Stimulated activated effector memory CD8-positive, alpha-beta T cell treated with anti-CD3 and anti-CD28 coated beads, Interleukin-12 subunit alpha, Interleukin-12 subunit beta, amount 100 ng/mL, for 72 hours (primary cell): ENCODE measurements at regions not wholly inside any gene's neighbourhood (a gene's known extent, or its start where the extent isn't known, plus 50 kb on each side); places are given as distances from the start of the nearest gene placed in this dataset.

Experiments
- ATAC-seq: fragments of 150-1000 bp; cut with Tn5 transposase; 2 replicates; pipeline ENCODE4 v1.10.0; 2021
- DNase-seq, 2 donors: peaks; one replicate each; pipeline ENCODE4 v3.0.0; 2021 to 2022; ENCODE audit warnings: low spot score in 2 of 2
- H3K27ac Mint-ChIP-seq: one replicate; pipeline ENCODE4 v1.8.0; 2022; ENCODE audit warnings: mild to moderate bottlenecking, mixed read lengths
- H3K36me3 Mint-ChIP-seq: one replicate; pipeline ENCODE4 v1.8.0; 2022; ENCODE audit warnings: mild to moderate bottlenecking, mixed read lengths
- H3K4me1 Mint-ChIP-seq: one replicate; pipeline ENCODE4 v1.8.0; 2022; ENCODE audit warnings: mixed read lengths
- H3K4me3 Mint-ChIP-seq: one replicate; pipeline ENCODE4 v1.8.0; 2022; ENCODE audit warnings: mild to moderate bottlenecking, mixed read lengths
- H3K9me3 Mint-ChIP-seq: one replicate; pipeline ENCODE4 v1.8.0; 2022; ENCODE audit warnings: mixed read lengths

DNA sequence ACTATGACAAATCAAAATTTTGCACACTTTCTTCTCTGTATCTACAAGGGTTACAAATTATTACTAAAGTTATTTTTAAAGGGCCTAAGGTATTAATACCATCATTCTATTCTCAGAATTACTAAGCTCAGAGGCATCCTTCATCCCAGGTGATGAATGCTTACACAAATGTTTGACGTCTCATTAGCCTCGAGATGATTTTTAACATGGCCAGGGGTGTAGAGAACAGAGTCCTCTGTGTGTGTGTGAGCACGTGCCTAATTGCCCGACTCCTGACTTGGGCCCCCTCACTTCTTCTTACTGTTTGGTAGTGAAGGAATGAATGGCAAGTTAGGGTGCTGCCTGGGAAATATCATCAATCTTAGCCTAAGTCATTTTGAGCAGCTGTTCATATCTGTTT lies 221.1 kb downstream of the ENC1 start:
- ATAC-seq (no peak), DNase-seq (no peak)
- Mint-ChIP-seq H3K27ac (no peak overlapping the region), H3K36me3 (no peaks in the 10 kb centered on the region), H3K9me3 (peaks cover 2% of the 10 kb centered on the region), H3K4me3 (no peak overlapping the region), H3K4me1 (no peaks in the 10 kb centered on the region)

DNA sequence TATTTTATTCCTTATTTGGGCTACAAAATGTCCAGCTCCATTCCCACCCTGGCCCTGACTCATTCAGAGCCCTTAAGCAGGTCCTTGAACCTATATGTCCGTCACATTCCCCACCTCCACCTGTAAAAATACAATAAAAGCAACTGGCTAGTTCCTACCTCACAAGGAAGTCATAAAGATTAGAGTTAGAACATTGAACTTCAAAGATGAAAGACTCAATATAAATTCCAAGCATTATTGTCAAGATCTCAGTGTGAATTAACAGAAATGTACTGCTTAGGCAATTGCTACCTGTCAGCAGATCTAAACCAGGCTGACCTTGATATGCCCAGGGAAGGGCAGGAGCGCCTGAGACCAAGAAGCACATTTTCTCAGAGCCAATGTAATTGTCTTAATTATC lies 221.8 kb downstream of the ENC1 start:
- no peaks in the 10 kb centered on the region for H3K36me3 Mint-ChIP-seq
- no peak overlapping the region for H3K4me3 Mint-ChIP-seq
- no peak for ATAC-seq
- DNase-seq = no peak
- no peaks in the 10 kb centered on the region for H3K4me1 Mint-ChIP-seq
- peaks cover 2% of the 10 kb centered on the region for H3K9me3 Mint-ChIP-seq
- no peak overlapping the region for H3K27ac Mint-ChIP-seq

DNA sequence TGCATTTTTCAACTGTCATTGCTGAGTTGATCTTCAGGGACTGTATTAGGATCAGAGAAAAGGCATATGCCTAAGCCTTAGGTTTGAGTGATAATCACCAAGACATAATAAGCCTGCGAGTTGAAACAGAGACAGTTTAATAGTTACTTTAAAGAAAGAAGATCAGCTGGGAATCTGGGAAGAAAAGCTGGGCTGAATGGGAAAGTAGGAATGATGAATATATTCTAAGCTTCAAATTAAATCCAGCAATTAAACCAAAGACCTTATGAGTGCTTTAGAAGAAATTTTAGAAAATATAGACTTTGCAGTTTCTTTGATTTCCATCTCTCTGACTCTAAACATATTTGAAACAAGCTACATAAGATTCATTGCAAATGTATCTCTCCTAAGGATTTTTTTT lies 222.3 kb downstream of the ENC1 start:
- ATAC-seq (no peak), DNase-seq (no peak)
- H3K4me3 Mint-ChIP-seq = no peak overlapping the region
- H3K9me3 Mint-ChIP-seq = peaks cover 2% of the 10 kb centered on the region
- H3K4me1 Mint-ChIP-seq = no peaks in the 10 kb centered on the region
- H3K27ac Mint-ChIP-seq = no peak overlapping the region
- H3K36me3 Mint-ChIP-seq = no peaks in the 10 kb centered on the region

DNA sequence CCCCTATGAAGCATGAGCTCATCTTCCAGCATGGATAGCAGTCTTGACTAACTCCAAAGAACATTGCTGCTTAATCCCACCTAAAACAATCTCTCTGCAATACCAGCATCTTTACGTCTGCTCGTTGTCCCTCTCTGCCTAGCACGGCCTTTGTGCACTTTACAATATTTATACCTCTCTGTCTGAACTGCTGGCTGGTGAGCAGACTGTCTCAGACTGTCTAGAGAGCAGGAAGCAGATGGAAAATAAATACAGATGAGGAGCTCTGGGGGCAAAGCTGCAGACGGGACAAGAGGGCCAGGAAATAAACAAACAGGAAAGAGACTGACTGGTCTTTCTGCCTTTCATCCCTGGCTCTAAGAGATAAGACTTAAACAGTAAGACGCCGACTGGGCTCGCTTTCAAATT lies 224.8 kb downstream of the ENC1 start:
- Mint-ChIP-seq H3K4me1 (no peaks in the 10 kb centered on the region), H3K4me3 (no peak overlapping the region), H3K9me3 (no peaks in the 10 kb centered on the region), H3K36me3 (no peaks in the 10 kb centered on the region), H3K27ac (no peak overlapping the region)
- ATAC-seq (no peak), DNase-seq (no peak)

DNA sequence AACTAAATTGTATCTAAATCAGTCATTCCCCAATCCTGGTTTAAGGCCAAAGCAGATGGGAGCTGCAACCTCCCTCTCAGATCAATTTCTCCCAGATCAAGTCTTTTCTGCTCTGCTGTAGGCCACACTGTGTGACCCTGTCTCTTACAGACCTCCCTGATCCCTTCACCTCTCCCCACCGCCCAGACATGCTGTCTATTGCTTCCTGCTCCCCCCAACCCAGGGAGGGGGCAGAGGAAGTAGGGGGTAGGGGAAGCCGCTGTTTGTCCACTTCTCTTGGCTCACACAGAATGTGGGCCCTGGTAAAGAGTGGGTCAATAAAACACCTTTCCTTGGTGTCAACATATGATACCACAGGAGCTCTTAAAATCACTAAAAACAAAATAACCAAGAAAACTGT lies 226.3 kb downstream of the ENC1 start:
- H3K36me3 Mint-ChIP-seq = no peaks in the 10 kb centered on the region
- no peaks in the 10 kb centered on the region for H3K9me3 Mint-ChIP-seq
- no peak for DNase-seq
- no peaks in the 10 kb centered on the region for H3K4me1 Mint-ChIP-seq
- no peak overlapping the region for H3K27ac Mint-ChIP-seq
- ATAC-seq = no peak
- H3K4me3 Mint-ChIP-seq = no peak overlapping the region

DNA sequence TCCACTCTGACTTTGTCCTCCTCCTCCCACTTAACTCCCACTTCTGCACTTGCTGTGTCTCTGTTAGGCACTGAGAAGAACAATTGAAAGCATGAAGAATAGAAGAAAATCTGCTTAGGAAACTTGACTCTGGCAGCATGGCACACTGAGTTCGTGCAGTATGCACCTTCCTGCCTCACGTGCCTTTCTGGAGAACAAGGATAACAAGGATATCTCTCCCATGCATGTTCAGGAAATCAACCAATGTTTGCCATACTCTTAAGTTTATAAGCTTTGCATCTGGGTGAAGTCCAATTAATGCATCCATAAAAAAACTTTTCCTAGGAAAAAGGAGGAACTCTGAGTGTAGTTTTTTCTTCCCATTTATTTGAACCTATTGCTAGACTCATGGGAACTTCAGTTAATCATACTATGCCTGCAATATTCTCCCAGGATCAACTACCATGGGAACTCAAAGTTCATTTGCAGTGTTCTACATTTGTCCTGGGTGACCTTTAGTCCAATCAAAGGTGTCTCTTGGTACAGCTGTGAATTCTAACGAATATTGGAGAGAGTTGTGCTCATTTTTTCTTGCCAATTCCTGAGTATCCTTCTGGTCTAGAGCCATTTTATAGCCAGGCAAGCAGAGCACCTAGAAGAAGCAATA lies 227.0 kb downstream of the ENC1 start:
- Mint-ChIP-seq H3K4me1 (no peaks in the 10 kb centered on the region), H3K27ac (no peak overlapping the region), H3K36me3 (no peaks in the 10 kb centered on the region), H3K9me3 (no peaks in the 10 kb centered on the region), H3K4me3 (no peak overlapping the region)
- ATAC-seq = no peak
- no peak for DNase-seq

DNA sequence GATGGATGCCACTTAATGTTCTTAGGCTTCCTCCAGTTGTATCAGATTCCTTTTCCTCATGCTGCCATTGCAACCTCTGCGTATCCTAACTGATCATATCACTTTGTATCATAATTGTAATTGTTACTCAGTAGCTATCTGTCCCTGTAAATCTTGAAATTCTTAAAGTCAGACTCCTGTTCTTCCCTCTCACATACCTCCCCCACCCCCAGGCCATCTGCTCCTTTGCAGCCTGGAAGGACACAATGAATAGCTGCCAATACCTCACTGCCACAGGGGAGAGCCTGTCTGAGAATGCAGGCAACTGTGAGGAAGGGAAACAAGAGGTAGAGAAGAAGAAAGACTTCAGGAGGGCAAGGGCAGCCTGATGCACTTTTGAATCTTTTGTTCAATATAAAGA lies 228.5 kb downstream of the ENC1 start:
- H3K27ac Mint-ChIP-seq = no peak overlapping the region
- ATAC-seq (no peak), DNase-seq (no peak)
- H3K36me3 Mint-ChIP-seq = no peaks in the 10 kb centered on the region
- no peaks in the 10 kb centered on the region for H3K4me1 Mint-ChIP-seq
- H3K9me3 Mint-ChIP-seq = no peaks in the 10 kb centered on the region
- no peak overlapping the region for H3K4me3 Mint-ChIP-seq

DNA sequence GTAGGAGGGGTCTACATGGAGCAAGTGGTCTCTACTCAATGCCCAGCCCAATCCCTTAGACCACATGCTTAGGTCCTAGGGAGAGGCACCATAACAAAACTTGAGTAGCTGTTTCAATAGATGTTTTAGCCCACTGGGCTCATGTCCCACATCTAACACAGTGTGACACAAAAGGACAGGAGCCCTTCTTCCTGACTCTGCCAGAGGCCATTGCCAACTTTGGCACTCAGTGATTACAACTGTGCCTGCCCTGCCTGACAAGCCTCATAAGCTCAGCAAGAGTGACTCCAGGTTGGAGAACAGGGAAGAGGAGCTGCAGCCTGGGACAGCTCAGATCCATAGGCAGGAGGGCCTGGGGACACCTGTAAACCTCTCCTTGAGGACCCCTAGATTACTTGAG lies 230.8 kb downstream of the ENC1 start:
- Mint-ChIP-seq H3K4me1 (no peaks in the 10 kb centered on the region), H3K4me3 (no peak overlapping the region), H3K9me3 (no peaks in the 10 kb centered on the region), H3K27ac (no peak overlapping the region), H3K36me3 (no peaks in the 10 kb centered on the region)
- DNase-seq (no peak), ATAC-seq (no peak)

DNA sequence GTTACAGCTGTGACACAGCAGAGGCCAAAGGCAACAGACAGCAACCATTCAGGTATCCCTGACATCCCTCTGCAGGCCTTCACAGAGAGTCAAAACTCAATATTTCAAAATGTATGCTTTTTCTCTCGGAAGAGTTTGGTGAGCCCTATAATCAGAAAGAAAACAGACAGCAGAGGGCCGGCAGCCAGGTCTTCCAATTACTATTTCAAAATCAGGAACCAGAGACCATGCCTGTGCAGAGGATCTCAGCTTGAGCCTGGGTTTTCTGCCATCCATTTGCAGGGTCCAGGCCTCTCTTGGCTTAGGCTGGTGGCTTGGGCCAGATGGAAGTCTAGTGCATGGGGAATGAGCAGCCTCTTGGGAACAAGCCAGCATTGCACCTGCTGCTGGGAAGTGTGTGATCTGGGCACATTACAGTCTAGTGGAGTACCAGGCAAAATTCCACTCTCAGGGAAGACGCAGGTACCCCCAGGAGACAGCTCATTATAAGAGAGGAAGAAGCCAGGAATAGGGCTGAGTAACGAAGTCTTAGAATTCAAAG lies 231.3 kb downstream of the ENC1 start:
- ATAC-seq (no peak), DNase-seq (no peak)
- Mint-ChIP-seq H3K9me3 (no peaks in the 10 kb centered on the region), H3K4me3 (no peak overlapping the region), H3K4me1 (no peaks in the 10 kb centered on the region), H3K27ac (no peak overlapping the region), H3K36me3 (no peaks in the 10 kb centered on the region)

DNA sequence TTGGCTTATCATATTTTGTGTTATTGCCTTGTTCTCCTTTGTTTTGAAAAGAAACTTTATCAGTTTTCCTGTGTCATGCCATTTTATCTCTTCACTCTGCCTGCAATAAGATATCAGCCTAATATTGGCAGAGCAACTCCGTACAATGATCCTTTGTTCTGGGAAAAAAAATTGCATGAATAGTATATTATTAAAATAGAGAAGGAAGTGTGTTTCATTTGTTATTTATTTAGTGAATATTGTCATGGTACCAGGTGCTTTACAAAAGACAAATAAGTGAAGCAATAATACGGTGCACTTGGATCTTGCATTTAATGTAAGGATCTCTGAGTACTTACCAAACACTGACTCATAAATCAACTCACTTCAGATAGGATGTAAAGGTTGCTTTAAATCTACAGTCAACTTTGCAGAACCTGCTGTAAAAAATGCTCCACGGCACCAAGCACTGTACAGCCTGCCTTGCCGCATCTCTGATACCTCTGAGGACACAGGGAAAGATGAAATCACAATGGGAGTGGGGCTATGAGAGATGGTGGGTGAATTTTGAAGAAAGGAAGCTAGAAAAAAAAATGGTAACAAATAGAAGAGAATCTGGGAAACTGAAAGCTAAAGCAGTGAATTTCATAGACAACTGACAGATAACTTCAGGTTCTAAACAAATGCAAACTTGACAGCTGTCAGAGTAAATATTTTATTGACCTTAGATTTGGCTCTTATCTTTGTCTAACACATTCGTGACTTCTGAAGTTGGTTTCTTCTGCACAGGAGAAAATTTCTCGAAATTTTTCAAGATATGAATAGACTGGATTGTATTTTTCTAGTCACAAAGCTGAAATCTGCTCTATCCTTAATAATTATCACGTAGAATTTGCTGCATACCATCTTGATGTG lies 232.1 kb downstream of the ENC1 start:
- ATAC-seq (no peak), DNase-seq (no peak)
- Mint-ChIP-seq H3K36me3 (no peaks in the 10 kb centered on the region), H3K9me3 (no peaks in the 10 kb centered on the region), H3K27ac (no peak overlapping the region), H3K4me3 (no peak overlapping the region), H3K4me1 (no peaks in the 10 kb centered on the region)

DNA sequence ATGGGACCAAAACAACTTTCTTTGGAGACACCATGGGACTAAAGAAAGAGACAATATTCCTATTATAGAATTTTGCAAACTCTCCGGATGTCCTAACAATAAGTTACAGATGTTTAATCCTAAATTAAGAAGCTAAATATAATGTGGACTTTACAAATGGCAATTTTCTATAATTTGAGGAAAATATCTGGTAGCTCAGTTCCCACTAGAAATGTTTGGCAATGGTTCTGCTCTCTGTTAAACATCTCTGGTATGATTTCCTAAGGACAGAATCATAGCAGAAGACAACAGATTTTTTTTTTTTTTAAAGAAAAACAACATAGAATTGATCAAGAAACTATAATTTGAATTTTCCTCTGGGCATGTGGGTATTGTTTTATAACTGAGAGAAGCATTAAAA lies 232.8 kb downstream of the ENC1 start:
- no peaks in the 10 kb centered on the region for H3K4me1 Mint-ChIP-seq

DNA sequence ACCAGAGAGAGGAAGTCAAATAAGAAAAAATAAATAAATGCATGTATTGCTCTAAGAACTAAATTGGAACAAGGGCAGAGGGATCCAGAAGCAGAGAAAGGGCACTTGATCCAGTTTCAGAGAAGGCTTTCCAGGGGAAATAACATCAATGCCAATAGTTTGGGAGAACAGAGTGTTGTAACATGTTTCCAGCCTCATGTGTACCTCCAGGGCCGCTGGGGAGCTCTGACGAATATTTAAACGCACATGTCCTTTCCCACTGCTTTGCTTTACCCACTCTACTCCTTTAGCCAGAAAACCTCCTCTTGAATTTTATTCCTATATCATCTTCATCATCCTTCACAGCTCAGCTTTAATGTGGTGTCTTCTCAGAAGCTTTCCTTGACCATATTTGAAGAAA lies 233.7 kb downstream of the ENC1 start:
- H3K4me1 Mint-ChIP-seq = no peaks in the 10 kb centered on the region
- no peak overlapping the region for H3K4me3 Mint-ChIP-seq
- DNase-seq = no peak
- no peaks in the 10 kb centered on the region for H3K36me3 Mint-ChIP-seq
- H3K27ac Mint-ChIP-seq = no peak overlapping the region
- no peaks in the 10 kb centered on the region for H3K9me3 Mint-ChIP-seq
- ATAC-seq = no peak

More for the DNA sequence above, 232.8 kb downstream of the ENC1 start:
- H3K27ac Mint-ChIP-seq = no peak overlapping the region
- no peaks in the 10 kb centered on the region for H3K9me3 Mint-ChIP-seq
- DNase-seq = no peak
- ATAC-seq = no peak
- no peak overlapping the region for H3K4me3 Mint-ChIP-seq
- H3K36me3 Mint-ChIP-seq = no peaks in the 10 kb centered on the region

DNA sequence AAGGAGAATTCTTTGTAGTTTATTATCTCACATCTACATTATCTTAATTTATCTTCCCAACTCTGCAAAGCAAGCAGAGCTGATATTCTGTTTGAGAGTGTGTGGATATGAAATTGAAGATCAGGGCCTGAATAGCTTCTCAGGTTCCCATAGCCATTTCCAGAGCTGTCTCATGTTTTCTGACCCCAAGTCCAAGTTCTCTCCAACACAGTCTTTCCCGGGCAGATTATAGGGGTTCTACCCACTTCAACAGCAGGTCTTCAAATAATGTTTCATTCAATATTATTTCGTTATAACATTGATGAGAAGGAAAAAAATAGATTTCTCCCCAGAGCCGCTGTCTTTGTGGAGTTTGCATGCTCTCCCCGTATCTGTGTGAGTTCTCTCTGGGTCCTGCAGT lies 234.9 kb downstream of the ENC1 start:
- ATAC-seq (no peak), DNase-seq (no peak)
- Mint-ChIP-seq H3K4me3 (no peak overlapping the region), H3K9me3 (no peaks in the 10 kb centered on the region), H3K27ac (no peak overlapping the region), H3K36me3 (no peaks in the 10 kb centered on the region), H3K4me1 (no peaks in the 10 kb centered on the region)

DNA sequence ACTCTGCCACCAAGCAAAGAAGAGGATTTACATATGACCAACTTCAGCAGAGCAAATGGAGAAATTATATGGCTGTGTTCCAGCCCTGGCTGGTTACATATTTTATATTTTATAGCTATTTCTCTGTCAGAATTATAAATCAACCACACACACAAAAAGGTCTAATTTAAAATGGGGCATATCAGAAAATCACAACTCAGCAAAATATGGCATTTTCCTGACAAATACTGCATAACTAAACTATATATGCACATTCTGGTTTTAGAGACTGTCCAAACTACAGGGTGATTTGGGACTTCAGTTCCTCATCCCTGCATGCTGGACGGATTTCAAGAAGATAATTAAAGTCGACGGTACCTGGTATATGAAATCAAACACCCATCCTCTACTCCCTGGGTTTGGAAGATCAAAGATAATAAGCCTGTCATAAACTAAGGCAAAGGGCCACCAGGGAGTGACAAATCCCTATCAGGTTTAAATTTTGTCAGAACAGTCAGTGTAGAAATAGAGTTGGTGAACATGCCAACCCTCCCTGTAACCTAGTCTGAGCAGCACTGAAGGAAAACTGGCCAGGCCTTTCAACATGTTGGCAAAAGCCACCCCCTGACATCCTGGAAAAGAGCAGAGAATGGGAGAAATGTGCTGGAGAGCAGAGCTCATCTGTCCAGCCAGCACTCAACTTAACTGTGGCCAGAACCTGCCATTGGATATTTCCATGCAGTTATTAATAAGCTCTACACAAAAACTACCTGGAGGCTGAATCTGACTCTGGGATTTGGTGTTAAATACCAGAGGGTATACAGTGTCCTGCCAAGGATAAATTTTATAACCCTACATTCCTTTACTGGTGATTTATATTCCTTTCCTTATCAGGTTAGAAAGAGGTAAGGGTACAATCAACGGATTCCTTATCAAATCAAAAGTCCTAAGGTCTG lies 235.7 kb downstream of the ENC1 start:
- DNase-seq (no peak), ATAC-seq (no peak)
- Mint-ChIP-seq H3K27ac (no peak overlapping the region), H3K4me3 (no peak overlapping the region), H3K4me1 (no peaks in the 10 kb centered on the region), H3K36me3 (no peaks in the 10 kb centered on the region), H3K9me3 (no peaks in the 10 kb centered on the region)

DNA sequence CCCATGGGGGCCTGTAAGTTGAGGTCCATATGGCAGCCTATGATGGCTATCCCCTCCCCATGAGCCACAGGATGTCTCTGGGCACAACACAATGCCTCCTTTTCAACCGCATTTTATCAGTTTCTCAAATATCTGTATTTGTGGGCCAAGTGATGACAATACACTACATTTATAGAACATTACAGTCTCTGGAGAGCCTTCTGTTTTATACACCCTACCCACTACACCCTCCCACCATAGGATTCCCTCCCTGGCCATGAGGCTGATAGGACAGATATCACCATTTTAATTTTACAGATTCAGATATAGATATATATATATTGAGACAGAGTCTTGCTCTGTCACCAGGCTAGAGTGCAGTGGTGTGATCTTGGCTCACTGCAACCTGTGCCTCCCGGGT lies 236.8 kb downstream of the ENC1 start:
- Mint-ChIP-seq H3K4me3 (no peak overlapping the region), H3K9me3 (no peaks in the 10 kb centered on the region), H3K36me3 (no peaks in the 10 kb centered on the region), H3K4me1 (no peaks in the 10 kb centered on the region), H3K27ac (no peak overlapping the region)
- ATAC-seq (no peak), DNase-seq (no peak)
